OCI-LY7 (cell line): ENCODE measurements at regions not wholly inside any gene's neighbourhood (a gene's known extent, or its start where the extent isn't known, plus 50 kb on each side); places are given as distances from the start of the nearest gene placed in this dataset.

Experiments
- BruUV-seq: library from RNA; stranded (reverse); fragments of 400-500 nt; replicated peaks from 2 replicates; lab custom pipeline; 2021; lab: Mats Ljungman, UMichigan
- CTCF ChIA-PET: fragments of 300-600 bp; sonication (Branson Sonifier 250); formaldehyde crosslinking; loops from one replicate; lab custom pipeline; 2022; ENCODE audit warnings: antibody characterized with exemption; ENCODE audit not compliant: unreplicated experiment; lab: Charles Lee
- POLR2A ChIA-PET: fragments of 300-600 bp; sonication (Branson Sonifier 250); formaldehyde crosslinking; loops from one replicate; lab custom pipeline; 2022; ENCODE audit warnings: antibody characterized with exemption; lab: Charles Lee
- DNase-seq: peaks from one replicate; pipeline ENCODE4 v3.0.0-alpha.2; 2015; ENCODE audit warnings: low spot score
- H2AFZ ChIP-seq: fragments of 200-600 bp; sonication (generic), shearing (Covaris generic); 2 replicates; pipeline ENCODE4 v1.6.1; 2014; ENCODE audit warnings: mild to moderate bottlenecking, antibody characterized with exemption, low read length, moderate library complexity
- H3K27ac ChIP-seq: fragments of 200-600 bp; sonication (generic); 2 replicates; pipeline ENCODE4 v1.5.1; 2014; ENCODE audit warnings: mixed run types, low read depth, mild to moderate bottlenecking, moderate library complexity, low read length, inconsistent platforms; ENCODE audit not compliant: poor library complexity, severe bottlenecking
- H3K36me3 ChIP-seq: fragments of 200-600 bp; sonication (generic); 2 replicates; pipeline ENCODE4 v1.6.1; 2014; ENCODE audit warnings: mild to moderate bottlenecking, antibody characterized with exemption, low read length, moderate library complexity, mixed read lengths; ENCODE audit not compliant: insufficient read depth
- H3K4me1 ChIP-seq: fragments of 200-600 bp; sonication (generic); 2 replicates; pipeline ENCODE4 v1.5.1; 2014; ENCODE audit warnings: mild to moderate bottlenecking, low read length; ENCODE audit not compliant: insufficient read depth, poor library complexity, severe bottlenecking
- H3K4me2 ChIP-seq: fragments of 200-600 bp; sonication (generic); 2 replicates; pipeline ENCODE4 v1.6.1; 2014; ENCODE audit warnings: mild to moderate bottlenecking, low read length
- H3K4me3 ChIP-seq: fragments of 200-600 bp; sonication (generic); 2 replicates; pipeline ENCODE4 v1.5.1; 2014; ENCODE audit warnings: mild to moderate bottlenecking, low read depth, low read length; ENCODE audit not compliant: poor library complexity, severe bottlenecking
- H3K79me2 ChIP-seq: fragments of 200-600 bp; sonication (generic); 2 replicates; pipeline ENCODE4 v1.6.1; 2016; ENCODE audit warnings: low read depth, mild to moderate bottlenecking, low read length, moderate library complexity, mixed read lengths; ENCODE audit not compliant: insufficient read depth
- H3K9me2 ChIP-seq: fragments of 200-600 bp; sonication (generic); 2 replicates; pipeline ENCODE4 v1.6.1; 2016; ENCODE audit warnings: mild to moderate bottlenecking, low read length, mixed read lengths; ENCODE audit not compliant: insufficient read depth
- H3K9me3 ChIP-seq: fragments of 200-600 bp; sonication (generic); 2 replicates; pipeline ENCODE4 v1.6.1; 2014; ENCODE audit warnings: mild to moderate bottlenecking, mixed run types, low read length, mixed read lengths
- H4K20me1 ChIP-seq: fragments of 200-600 bp; sonication (generic); 2 replicates; pipeline ENCODE4 v1.6.1; 2014; ENCODE audit warnings: mild to moderate bottlenecking, antibody characterized with exemption, low read length, moderate library complexity, mixed read lengths; ENCODE audit not compliant: insufficient read depth
- CTCF ChIP-seq: fragments of 200-600 bp; sonication (generic); conservative IDR thresholded peaks from 2 replicates; pipeline ENCODE4 v1.5.1; 2014; ENCODE audit warnings: mild to moderate bottlenecking, antibody characterized with exemption, low read length, moderate library complexity, mixed read lengths
- EZH2phosphoT487 ChIP-seq: fragments of 200-600 bp; sonication (generic); IDR thresholded peaks from 2 replicates; pipeline ENCODE4 v1.6.1; 2018; ENCODE audit warnings: low read depth, borderline replicate concordance, mild to moderate bottlenecking, mixed run types, antibody characterized with exemption, low read length, moderate library complexity, mixed read lengths
- intact Hi-C: fragments of 100-400 bp; cut with micrococcal nuclease; formaldehyde crosslinking; loops from one replicate; pipeline ENCODE4 v1.10.0; 2022; ENCODE audit not compliant: unreplicated experiment

GRCh38 chrX:13372203-13372980 is 52.5 kb upstream of the ATXN3L start:
- no peaks in the 10 kb centered on the region for H3K36me3 ChIP-seq
- ChIA-PET POLR2A (interaction anchor here (0.6 to 1.3 kb wide), 5 partner anchors 15 to 146 kb away, joined by 3 to 4 read pairs (median 3); no protein-coding TSS in a partner anchor), CTCF (no interaction called here)
- no peak overlapping the region for H2AFZ ChIP-seq
- no peak overlapping the region for H3K27ac ChIP-seq
- no peak overlapping the region for H3K4me2 ChIP-seq
- H4K20me1 ChIP-seq: no peaks in the 10 kb centered on the region
- no peaks in the 10 kb centered on the region for H3K9me2 ChIP-seq
- no peak for DNase-seq
- intact Hi-C loops: no loop called here
- H3K79me2 ChIP-seq: no peaks in the 10 kb centered on the region
- no TSS peak for BruUV-seq
- H3K4me3 ChIP-seq: no peak overlapping the region
- no peaks in the 10 kb centered on the region for H3K4me1 ChIP-seq
- no peak for TF ChIP-seq CTCF
- TF ChIP-seq EZH2phosphoT487: no peak
- no peaks in the 10 kb centered on the region for H3K9me3 ChIP-seq

GRCh38 chrX:13371186-13371585 is 51.3 kb upstream of the ATXN3L start:
- no peaks in the 10 kb centered on the region for H3K36me3 ChIP-seq
- no peaks in the 10 kb centered on the region for H3K4me1 ChIP-seq
- no TSS peak for BruUV-seq
- TF ChIP-seq CTCF (no peak), EZH2phosphoT487 (no peak)
- H3K27ac ChIP-seq: no peak overlapping the region
- no peaks in the 10 kb centered on the region for H3K79me2 ChIP-seq
- CTCF ChIA-PET: no interaction called here
- H3K4me2 ChIP-seq: no peak overlapping the region
- no peaks in the 10 kb centered on the region for H4K20me1 ChIP-seq
- H3K9me2 ChIP-seq: no peaks in the 10 kb centered on the region
- DNase-seq: no peak
- no peak overlapping the region for H3K4me3 ChIP-seq
- H3K9me3 ChIP-seq: no peaks in the 10 kb centered on the region
- POLR2A ChIA-PET: interaction anchor here (1.2 kb wide), 1 partner anchor 21 kb away, joined by 3 read pairs; no protein-coding TSS in a partner anchor
- intact Hi-C loops: no loop called here
- H2AFZ ChIP-seq: no peak overlapping the region

- POLR2A ChIA-PET: interaction anchor here (1.2 kb wide), 1 partner anchor 20 kb away, joined by 3 read pairs; no protein-coding TSS in a partner anchor
- Histone ChIP-seq H3K4me1 (no peaks in the 10 kb centered on the region), H2AFZ (no peak overlapping the region), H3K9me3 (no peaks in the 10 kb centered on the region), H3K4me3 (no peak overlapping the region), H4K20me1 (no peaks in the 10 kb centered on the region), H3K79me2 (no peaks in the 10 kb centered on the region), H3K36me3 (no peaks in the 10 kb centered on the region), H3K9me2 (no peaks in the 10 kb centered on the region), H3K4me2 (no peak overlapping the region), H3K27ac (no peak overlapping the region)
- CTCF ChIA-PET: no interaction called here
- no peak for DNase-seq
- TF ChIP-seq EZH2phosphoT487 (no peak), CTCF (no peak)
- intact Hi-C loops: no loop called here
- no TSS peak for BruUV-seq
Measured at GRCh38 chrX:13370713-13371112, 50.9 kb upstream of the ATXN3L start.
